Kidney epithelial cell (primary cell): ENCODE measurements at regions not wholly inside any gene's neighbourhood (a gene's known extent, or its start where the extent isn't known, plus 50 kb on each side); places are given as distances from the start of the nearest gene placed in this dataset.

Experiments used
- DNase-seq: peaks from one replicate; pipeline ENCODE4 v3.0.0-alpha.2; 2010; ENCODE audit warnings: low read depth
- H3K27me3 ChIP-seq: 2 replicates; pipeline ENCODE4 v1.6.0; 2011; ENCODE audit warnings: low read length; ENCODE audit not compliant: control insufficient read depth, insufficient read depth
- H3K36me3 ChIP-seq: 2 replicates; pipeline ENCODE4 v1.5.1; 2011; ENCODE audit warnings: low read length; ENCODE audit not compliant: control insufficient read depth, insufficient read depth
- H3K4me3 ChIP-seq: 2 replicates; pipeline ENCODE4 v1.5.1; 2011; ENCODE audit warnings: low read depth, mild to moderate bottlenecking, control low read depth, low read length
- CTCF ChIP-seq: IDR thresholded peaks from 2 replicates; pipeline ENCODE4 v1.5.1; 2011; ENCODE audit warnings: mild to moderate bottlenecking, moderate library complexity, low read length, control low read depth, inconsistent platforms; ENCODE audit not compliant: insufficient read depth, poor library complexity, severe bottlenecking

GRCh38 chr4:187309456-187309855, 585.8 kb upstream of the FAT1 start:
- Histone ChIP-seq H3K27me3 (no peaks in the 10 kb centered on the region), H3K36me3 (no peaks in the 10 kb centered on the region), H3K4me3 (no peak overlapping the region)
- no peak for DNase-seq
- TF ChIP-seq CTCF: no peak

DNA sequence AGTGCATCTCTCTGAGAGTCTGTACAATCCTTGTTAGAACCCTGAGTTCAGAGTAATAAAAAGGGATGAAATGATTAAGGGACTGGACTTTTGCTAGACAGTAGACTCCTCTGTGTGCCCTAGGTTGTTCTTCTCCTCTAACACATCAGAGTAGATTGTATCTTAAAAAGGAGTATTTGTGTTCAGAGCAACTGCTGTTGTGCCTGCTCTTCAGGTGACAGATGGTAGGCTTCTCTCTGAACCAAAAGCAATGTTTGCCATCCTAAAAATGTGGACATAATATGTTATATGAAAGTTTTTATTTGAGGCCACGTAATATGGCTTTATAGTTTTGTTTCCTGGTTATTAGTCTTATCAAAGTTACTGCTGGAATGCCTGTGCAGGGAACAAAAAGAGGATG, 588.6 kb upstream of the FAT1 start:
- Histone ChIP-seq H3K4me3 (no peak overlapping the region), H3K36me3 (no peaks in the 10 kb centered on the region), H3K27me3 (no peaks in the 10 kb centered on the region)
- TF ChIP-seq CTCF: no peak
- DNase-seq: no peak

- Histone ChIP-seq H3K4me3 (no peak overlapping the region), H3K36me3 (no peaks in the 10 kb centered on the region), H3K27me3 (no peaks in the 10 kb centered on the region)
- no peak for TF ChIP-seq CTCF
- DNase-seq: no peak
Measured at GRCh38 chr4:187317799-187318198, 594.1 kb upstream of the FAT1 start.

DNA sequence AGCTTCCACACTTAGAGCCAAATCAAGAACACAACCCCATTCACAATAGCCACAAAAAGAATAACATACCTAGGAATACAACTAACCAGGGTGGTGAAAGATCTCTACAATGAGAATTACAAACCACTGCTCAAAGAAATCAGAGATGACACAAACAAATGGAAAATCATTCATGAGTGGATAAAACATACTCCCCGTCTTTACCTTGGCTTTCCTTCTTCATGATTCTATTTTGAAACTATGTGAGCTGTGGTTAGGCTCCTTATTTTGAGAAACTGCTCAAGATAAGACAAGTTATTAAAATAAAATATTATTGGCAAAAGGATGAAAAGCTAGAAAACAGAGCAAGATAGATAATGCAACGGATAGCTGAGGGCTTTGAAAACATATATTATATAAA, 598.1 kb upstream of the FAT1 start:
- no peak for TF ChIP-seq CTCF
- Histone ChIP-seq H3K4me3 (no peak overlapping the region), H3K36me3 (no peaks in the 10 kb centered on the region), H3K27me3 (no peaks in the 10 kb centered on the region)
- DNase-seq: no peak

DNA sequence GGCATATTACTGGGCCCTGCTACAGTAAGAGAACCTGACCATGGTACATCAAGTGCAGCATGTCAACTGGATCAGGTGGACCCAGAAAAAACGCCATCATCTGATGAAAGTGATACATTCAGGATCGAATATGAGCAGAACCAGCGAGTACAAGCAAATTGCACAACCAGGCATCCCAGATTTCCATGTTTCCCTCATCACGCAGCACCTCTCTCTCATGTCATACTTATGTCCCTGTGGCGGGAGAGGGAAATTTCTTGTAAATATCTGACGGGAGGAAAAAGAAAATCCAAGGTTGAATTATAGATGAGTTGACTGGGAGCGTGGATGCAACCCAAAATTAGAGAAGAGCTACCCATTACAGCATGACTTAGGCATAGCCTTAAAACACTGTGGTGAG, 608.5 kb upstream of the FAT1 start:
- Histone ChIP-seq H3K27me3 (no peaks in the 10 kb centered on the region), H3K4me3 (no peak overlapping the region), H3K36me3 (no peaks in the 10 kb centered on the region)
- TF ChIP-seq CTCF: no peak
- DNase-seq: no peak

DNA sequence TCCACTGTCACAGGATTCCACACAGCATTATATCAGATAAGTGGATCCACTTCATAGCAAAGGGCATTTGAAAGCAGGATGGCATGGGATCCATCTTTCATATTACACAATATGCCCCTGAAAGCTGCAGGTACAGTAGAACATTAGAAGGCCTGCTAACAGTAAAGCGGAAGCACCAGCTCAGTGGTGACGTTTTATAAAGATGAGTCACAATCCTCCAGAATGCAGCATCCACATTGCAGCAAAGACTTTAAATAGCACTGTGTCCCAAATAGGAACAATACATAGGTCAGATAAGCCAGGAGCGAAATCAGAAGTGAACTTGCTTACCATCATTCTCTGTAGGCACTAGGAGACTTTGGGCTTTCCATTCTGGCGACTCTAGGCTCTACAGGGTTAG, 609.5 kb upstream of the FAT1 start:
- Histone ChIP-seq H3K27me3 (no peaks in the 10 kb centered on the region), H3K4me3 (no peak overlapping the region), H3K36me3 (no peaks in the 10 kb centered on the region)
- DNase-seq: no peak
- TF ChIP-seq CTCF: no peak
